ENCODE measurements at regions not wholly inside any gene's neighbourhood (a gene's known extent, or its start where the extent isn't known, plus 50 kb on each side); places are given as distances from the start of the nearest gene placed in this dataset.

DNA sequence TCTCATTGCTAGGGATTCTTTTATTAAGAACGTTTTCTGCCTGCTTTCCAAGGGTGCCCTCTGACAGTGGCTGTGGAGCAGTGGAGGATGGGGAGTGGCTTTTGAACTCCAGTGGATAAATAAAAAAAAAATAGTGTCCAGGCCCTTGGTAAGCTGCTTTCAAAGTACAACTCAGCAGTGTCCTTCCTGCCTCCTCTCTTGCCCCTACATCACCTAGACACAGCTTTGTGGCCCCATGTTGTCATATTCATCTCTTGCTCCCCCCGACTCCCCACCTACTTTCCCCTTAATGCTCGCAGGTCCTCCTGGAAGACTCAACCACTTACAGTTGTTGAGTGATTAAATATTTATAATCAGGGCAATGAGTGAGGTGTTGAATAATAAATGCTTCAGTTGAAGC lies 880.9 kb downstream of the BCL11B start:
- TF ChIP-seq, protein P1, sequence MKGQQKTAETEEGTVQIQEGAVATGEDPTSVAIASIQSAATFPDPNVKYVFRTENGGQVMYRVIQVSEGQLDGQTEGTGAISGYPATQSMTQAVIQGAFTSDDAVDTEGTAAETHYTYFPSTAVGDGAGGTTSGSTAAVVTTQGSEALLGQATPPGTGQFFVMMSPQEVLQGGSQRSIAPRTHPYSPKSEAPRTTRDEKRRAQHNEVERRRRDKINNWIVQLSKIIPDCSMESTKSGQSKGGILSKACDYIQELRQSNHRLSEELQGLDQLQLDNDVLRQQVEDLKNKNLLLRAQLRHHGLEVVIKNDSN (IDR thresholded peaks at IDR 0.05), result no peak
- no peak for TF ChIP-seq TAF1 (IDR thresholded peaks at IDR 0.05; ENCODE audit: low read depth)
- no peak for TF ChIP-seq YY1 (IDR thresholded peaks at IDR 0.05; ENCODE audit: low read depth)
- TF ChIP-seq, protein P2, sequence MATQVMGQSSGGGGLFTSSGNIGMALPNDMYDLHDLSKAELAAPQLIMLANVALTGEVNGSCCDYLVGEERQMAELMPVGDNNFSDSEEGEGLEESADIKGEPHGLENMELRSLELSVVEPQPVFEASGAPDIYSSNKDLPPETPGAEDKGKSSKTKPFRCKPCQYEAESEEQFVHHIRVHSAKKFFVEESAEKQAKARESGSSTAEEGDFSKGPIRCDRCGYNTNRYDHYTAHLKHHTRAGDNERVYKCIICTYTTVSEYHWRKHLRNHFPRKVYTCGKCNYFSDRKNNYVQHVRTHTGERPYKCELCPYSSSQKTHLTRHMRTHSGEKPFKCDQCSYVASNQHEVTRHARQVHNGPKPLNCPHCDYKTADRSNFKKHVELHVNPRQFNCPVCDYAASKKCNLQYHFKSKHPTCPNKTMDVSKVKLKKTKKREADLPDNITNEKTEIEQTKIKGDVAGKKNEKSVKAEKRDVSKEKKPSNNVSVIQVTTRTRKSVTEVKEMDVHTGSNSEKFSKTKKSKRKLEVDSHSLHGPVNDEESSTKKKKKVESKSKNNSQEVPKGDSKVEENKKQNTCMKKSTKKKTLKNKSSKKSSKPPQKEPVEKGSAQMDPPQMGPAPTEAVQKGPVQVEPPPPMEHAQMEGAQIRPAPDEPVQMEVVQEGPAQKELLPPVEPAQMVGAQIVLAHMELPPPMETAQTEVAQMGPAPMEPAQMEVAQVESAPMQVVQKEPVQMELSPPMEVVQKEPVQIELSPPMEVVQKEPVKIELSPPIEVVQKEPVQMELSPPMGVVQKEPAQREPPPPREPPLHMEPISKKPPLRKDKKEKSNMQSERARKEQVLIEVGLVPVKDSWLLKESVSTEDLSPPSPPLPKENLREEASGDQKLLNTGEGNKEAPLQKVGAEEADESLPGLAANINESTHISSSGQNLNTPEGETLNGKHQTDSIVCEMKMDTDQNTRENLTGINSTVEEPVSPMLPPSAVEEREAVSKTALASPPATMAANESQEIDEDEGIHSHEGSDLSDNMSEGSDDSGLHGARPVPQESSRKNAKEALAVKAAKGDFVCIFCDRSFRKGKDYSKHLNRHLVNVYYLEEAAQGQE (IDR thresholded peaks at IDR 0.05; ENCODE audit: low read depth), result no peak
- TF ChIP-seq RAD21 (IDR thresholded peaks at IDR 0.05; ENCODE audit: low read depth), result no peak
- TF ChIP-seq, protein P3, sequence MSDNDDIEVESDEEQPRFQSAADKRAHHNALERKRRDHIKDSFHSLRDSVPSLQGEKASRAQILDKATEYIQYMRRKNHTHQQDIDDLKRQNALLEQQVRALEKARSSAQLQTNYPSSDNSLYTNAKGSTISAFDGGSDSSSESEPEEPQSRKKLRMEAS (IDR thresholded peaks at IDR 0.05), result no peak
- TF ChIP-seq EP300 (IDR thresholded peaks at IDR 0.05; ENCODE audit: borderline replicate concordance), result no peak
- TF ChIP-seq CEBPB (IDR thresholded peaks at IDR 0.05), result no peak
- no peak for TF ChIP-seq FOXM1 (IDR thresholded peaks at IDR 0.05; ENCODE audit: borderline replicate concordance, low read depth)
- TF ChIP-seq EGR1 (IDR thresholded peaks at IDR 0.05), result no peak
- TF ChIP-seq ZBTB7A (IDR thresholded peaks at IDR 0.05; ENCODE audit: low read depth), result no peak

DNA sequence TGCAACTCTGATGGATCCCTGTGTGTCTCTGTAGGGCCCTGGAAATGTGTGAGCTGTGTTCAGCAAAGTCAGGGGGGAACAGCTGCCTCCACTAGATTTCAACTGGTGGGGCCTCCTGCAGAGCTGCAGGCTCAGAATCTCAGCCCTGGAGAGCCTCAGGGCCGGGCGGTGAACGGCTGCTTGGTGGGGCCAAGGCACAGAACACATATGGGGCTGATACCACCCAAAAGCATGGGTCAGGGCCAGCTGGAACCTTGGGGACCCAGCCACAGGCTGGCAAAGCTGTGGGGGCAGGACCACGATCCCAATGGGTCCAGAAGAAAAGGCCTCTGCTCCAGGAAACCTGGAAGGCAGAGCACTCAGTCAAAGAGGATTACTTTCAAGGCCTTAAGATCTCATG lies 878.5 kb downstream of the BCL11B start:
- no peak for TF ChIP-seq FOXM1 (IDR thresholded peaks at IDR 0.05; ENCODE audit: borderline replicate concordance, low read depth)
- TF ChIP-seq, protein P2 (IDR thresholded peaks at IDR 0.05; ENCODE audit: low read depth), result no peak
- TF ChIP-seq TCF12 (IDR thresholded peaks at IDR 0.05; ENCODE audit: low read depth), result no peak
- no peak for TF ChIP-seq EP300 (IDR thresholded peaks at IDR 0.05; ENCODE audit: borderline replicate concordance)

DNA sequence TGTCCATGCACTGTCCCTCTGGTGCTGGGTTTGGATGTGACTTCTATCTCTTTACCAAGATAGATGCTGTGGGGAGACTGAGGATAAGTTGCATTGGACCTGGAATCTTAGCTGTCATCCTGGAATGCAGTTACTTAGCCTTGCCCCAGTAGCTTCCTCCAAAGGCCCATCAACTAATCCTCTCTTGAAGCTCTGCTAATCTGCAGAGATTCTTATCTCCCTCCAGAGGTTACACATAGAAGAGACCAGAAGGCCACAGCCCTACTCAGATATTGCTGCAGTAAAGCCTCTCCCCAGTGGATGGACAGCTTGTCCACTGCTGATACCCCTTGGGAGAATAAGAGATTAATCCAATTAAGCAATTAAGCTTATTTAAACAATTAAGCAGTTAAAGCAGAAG lies 867.2 kb downstream of the BCL11B start:
- no peak for TF ChIP-seq TCF12 (IDR thresholded peaks at IDR 0.05; ENCODE audit: low read depth)
- TF ChIP-seq ZBTB7A (IDR thresholded peaks at IDR 0.05; ENCODE audit: low read depth), result no peak
- no peak for TF ChIP-seq RAD21 (IDR thresholded peaks at IDR 0.05; ENCODE audit: low read depth)
- no peak for TF ChIP-seq CREB1 (IDR thresholded peaks at IDR 0.05; ENCODE audit: low read depth)

DNA sequence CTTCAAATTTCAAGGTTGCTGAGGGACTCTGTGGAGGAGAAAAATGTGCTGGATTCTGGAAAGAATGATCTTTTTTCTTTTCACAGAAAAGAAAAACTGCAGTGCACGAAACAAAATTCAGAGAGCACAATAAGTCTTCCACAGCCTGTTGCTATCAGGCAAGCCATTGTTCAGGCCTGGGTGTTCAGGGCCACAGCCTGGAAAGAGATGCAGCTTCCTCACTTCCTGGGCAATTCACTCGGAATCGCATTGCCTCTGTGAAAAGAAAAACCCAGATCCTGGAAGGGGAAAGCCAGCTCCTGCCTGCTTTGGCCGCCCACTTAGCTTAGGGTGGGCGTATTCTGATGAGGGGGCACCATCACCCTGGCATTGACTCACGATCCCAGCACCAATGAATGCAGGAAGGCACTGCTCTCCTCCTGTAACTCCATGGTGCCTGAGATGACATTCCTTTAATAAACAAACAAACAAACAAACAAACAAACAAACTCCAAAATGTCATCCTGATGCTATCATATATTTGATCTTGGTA lies 863.9 kb downstream of the BCL11B start:
- TF ChIP-seq, protein P3 (IDR thresholded peaks at IDR 0.05), result no peak
- no peak for TF ChIP-seq FOXM1 (IDR thresholded peaks at IDR 0.05; ENCODE audit: borderline replicate concordance, low read depth)
- TF ChIP-seq, protein P1 (IDR thresholded peaks at IDR 0.05), result no peak
- TF ChIP-seq TEAD4 (IDR thresholded peaks at IDR 0.05), result no peak
- TF ChIP-seq ZBTB7A (IDR thresholded peaks at IDR 0.05; ENCODE audit: low read depth), result no peak
- TF ChIP-seq RAD21 (IDR thresholded peaks at IDR 0.05; ENCODE audit: low read depth), result no peak
- TF ChIP-seq TAF1 (IDR thresholded peaks at IDR 0.05; ENCODE audit: low read depth), result no peak
- TF ChIP-seq, protein P2 (IDR thresholded peaks at IDR 0.05; ENCODE audit: low read depth), result no peak

DNA sequence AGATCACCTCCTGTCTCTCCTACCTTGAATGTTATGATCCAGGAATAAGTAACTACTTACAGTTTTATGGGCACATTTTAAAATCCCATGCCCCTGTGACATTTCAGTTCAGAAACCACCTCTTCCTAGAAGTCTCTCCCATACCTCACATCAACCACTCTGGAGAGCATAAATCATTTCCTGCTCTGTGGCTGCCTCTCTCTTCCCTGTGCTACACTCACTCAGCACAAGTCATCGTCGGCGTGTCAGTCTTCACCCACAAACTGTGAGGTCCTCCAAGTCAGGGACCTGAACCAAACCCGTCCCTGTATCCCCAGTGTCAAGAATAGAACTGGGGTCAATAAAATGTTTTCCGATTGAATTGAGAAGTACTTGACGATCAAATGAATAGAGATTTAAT lies 863.3 kb downstream of the BCL11B start:
- TF ChIP-seq ZBTB7A (IDR thresholded peaks at IDR 0.05; ENCODE audit: low read depth) (no peak), CEBPB (IDR thresholded peaks at IDR 0.05) (no peak), FOXM1 (IDR thresholded peaks at IDR 0.05; ENCODE audit: borderline replicate concordance, low read depth) (no peak), EGR1 (IDR thresholded peaks at IDR 0.05) (no peak)
